ENCODE measurements at regions not wholly inside any gene's neighbourhood (a gene's known extent, or its start where the extent isn't known, plus 50 kb on each side); places are given as distances from the start of the nearest gene placed in this dataset.
"Not testable (repeated sequence)": the region's sequence is repeated elsewhere in the genome, so short reads cannot be mapped to it uniquely, and the experiment has no call there.

DNA sequence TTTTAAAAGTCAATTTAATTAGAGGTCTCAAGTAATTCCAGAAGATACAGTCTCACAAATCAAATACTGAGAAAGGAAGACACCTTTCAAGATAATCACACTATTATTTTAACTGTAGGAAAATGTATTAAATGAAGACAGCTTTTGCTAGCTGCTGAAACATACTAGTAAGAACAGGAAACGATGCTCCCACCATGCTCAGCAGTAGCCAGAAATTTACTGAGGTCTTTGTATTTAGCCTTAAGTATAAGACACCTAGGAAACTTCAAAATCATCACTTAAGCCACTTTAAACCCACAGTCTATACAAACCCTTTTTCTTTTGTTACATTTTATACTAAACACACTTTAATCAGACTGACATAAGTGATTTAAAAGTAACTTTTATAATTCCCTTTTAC is 72.7 kb upstream of the NPIPB12 start:
- DNase-seq = not testable (repeated sequence)

DNA sequence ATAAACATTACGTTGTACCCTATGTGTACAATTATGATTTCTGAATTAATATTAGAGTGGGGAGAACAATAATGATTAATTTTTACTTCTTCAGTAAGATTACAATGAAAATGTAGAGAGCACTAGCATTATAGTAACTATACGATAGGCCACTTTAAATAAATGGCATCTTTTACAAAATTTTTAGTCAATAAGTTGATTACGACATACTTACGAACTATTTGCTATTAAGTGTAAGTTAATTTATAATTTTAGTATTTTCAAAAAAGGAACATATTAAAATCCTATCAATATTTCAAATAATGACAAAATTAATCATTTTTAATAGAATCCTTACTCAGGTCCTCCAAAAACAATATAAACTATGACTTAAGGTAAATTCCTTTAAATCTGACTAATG is 75.6 kb upstream of the NPIPB12 start:
- not testable (repeated sequence) for DNase-seq

DNA sequence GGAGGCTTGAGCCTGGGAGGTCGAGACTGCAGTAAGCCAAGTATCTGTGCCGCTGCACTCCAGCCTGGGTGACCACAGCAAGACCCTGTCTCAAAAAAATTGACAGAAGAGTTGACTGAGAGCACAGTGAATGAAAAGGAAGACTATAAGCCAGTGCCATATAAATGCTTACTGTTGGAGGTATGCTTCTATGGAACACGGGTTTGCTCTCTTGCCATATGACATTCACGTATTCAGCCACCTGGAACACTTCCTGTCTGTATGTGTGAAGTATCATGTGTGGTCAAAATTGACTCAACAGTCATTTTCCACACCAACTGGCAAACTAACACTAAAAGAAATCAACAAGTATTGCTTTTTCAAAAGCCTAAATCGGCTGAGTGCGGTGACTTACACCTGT is 71.1 kb upstream of the SPN start:
- not testable (repeated sequence) for DNase-seq

GRCh38 chr16:29594269-29594925 is 68.7 kb upstream of the SPN start:
- DNase-seq = not testable (repeated sequence)

DNA sequence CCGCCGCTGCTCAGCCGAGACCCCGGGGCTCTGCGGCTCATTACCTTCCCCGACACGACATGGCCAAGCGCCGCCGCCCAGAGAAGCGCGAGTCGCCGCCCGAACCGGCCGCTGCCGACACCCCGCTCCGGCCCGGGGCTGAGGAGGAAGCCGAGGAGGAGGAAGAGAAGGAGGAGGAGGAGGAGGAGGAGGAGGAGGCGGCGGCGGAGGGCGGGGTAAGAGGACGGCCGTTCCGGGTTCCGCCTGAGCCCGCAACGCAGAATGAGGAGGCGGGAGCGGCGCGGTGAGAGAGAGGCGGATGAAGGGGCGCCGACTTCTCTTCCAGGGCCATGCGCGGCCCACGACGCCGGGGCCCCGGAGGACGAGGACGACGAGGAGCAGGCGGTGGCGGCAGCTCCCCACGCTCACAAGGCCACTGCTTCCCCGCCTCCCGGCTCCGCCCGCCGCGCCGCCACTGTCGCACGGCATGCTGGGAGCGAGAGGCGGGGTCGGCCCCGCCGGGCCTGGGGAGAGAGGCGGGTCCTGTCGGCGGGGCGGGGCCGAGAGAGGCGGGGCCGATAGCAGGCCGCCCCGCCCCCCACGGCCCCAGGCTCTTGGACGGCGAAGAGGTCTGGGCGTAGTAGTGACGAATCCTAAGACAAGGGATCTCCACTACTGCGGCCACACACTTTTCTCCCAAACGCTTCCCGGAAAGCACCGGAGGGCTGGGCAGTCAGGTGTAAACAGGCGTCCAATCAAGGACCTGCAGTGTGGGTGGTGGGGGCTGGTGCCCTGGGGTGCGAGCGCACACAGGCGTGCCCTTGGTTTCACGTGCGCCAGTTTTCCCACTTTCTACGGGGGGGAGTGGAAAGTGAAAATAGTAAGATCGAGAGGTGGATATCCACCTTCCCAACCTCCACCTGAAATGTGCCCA is 67.9 kb upstream of the SPN start:
- DNase-seq = peak; percentile 85

GRCh38 chr16:29597030-29597429 is 66.0 kb upstream of the SPN start:
- DNase-seq = not testable (repeated sequence)

- not testable (repeated sequence) for DNase-seq
Measured at GRCh38 chr16:29600111-29601000, 62.7 kb upstream of the SPN start.

DNA sequence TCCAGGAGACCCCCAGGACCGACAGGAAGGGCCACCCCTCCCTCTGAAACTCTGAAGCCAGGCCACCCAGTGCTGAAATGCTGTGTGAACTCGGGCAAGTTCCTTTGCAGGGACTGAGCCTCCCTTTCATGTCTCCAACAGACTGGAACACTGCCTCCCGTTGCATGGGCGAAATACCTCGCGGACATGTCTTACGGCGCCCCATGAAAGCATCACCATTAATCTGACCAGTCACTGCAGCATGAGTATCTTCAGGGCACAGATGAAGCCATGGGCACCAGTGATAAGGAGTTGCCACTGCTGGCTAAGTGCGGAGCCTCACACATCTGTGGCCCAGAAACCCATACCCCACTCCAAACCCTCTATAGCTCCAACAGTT is 60.8 kb upstream of the SPN start:
- DNase-seq = not testable (repeated sequence)

GRCh38 chr16:29602683-29603088 is 60.4 kb upstream of the SPN start:
- DNase-seq = not testable (repeated sequence)

DNA sequence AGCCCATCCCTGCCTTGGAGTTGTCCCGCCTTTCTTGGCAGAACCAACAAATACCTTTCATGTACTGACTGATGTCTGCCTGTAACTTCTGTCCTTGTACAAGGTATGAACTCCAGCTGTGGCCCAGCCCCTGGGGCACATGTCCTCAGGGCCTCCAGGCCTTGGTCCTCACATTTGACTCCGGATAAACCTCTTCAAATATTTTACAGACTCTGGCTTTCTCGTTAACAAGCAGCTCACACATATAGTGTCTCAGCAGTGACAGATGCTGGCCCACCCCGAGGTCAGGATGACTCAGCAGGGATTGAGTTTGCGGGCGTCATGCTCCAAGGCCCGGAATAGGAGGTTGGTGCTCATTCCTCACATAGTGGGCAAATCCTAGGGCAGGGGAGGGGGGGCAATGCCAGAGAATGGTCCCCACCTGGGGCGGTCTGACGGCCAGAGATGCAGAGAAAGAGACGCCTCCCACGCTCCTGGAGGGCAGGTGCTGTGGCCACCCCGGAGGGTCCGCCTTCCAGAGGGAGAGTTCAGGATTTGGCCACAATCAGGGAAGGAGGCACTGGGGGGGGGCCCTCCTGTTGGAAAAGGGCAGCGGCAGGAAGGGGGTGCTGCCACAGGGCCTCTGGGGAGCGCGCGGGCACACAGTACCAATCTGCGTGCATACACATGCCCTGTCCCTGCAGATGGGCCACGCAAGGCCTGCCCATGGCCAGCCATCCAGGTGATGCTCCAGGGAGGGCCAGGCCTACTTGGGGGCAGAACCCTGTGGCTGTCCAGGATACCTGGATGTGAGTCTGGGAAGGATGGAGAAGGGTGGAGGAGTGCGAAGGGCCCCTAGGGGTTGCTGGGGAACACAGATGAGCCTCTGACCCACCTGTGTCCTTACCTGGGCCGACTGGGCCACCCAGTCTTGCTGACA is 58.2 kb upstream of the SPN start:
- DNase-seq = peak; percentile 86

GRCh38 chr16:29605593-29606205 is 57.3 kb upstream of the SPN start:
- not testable (repeated sequence) for DNase-seq

DNA sequence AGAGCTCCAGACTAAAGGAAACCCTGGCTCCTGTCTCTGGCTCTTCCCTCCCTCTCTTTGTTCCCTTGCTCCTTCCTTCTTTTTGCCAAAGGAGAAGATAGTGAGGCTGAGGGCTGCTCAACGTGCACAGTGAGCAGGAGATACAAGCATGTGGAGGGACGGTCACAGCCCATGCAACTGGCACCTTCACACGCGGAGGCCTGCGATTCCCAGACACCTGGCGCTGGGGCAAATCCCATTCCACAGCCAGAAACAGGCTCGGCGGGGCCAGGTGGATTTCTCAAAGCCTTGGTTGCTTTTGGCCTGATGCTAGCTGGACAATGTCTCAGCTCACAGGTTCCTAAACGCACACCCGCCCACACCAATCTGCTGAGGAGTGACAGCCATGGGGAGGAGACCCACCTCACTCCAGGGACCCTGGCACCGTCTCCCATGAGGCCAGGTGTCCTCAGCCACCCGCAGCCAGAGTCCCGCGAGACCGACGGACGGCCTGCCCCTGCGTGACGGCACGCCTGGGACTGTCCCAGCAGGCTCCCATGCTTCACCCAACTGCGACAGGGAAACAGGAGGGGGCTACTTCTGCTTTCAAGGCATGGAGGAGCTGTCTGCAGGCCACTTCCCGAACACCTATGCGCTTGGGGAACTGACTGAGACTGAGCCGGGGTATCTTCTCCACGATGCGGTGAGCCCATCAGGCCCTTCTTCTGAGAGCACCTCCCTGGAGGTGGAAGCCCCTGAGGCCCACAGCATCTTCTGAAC is 56.2 kb upstream of the SPN start:
- DNase-seq = not testable (repeated sequence)

DNA sequence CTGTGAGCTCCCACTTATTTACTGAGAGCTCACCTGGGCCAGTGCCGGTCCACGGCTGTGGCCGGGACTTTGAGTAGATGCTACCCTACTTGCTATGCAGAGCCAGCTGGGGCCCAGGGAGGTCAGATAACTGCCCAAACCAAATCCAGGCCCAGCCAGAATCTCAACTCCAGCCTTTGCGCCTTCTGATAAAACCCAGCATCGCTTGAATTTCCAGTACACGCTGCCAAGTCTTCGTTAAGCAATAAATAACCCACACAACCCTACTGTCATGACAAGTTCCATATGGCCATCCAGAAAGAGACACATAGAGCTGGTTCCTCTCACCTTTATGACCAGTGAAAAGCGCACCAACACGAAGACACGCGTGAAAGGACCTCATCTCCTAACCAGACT is 55.6 kb upstream of the SPN start:
- DNase-seq = not testable (repeated sequence)

- DNase-seq = peak; percentile 29
Measured at GRCh38 chr16:29612381-29613306, 50.4 kb upstream of the SPN start.
